Right atrium auricular region (tissue), 2 donors: ENCODE measurements at regions not wholly inside any gene's neighbourhood (a gene's known extent, or its start where the extent isn't known, plus 50 kb on each side); places are given as distances from the start of the nearest gene placed in this dataset.

Experiments
- DNase-seq: peaks from one replicate; pipeline ENCODE4 v3.0.0-alpha.2; 2019; ENCODE audit warnings: low spot score
- H3K27ac ChIP-seq, 2 donors: fragments of 200-600 bp; sonication (generic); 1 replicate in 1 of 2; 2 replicates in 1 of 2; pipeline ENCODE4 v1.5.1; 2016 to 2019
- H3K27me3 ChIP-seq, 2 donors: fragments of 200-600 bp; sonication (generic); one replicate each; pipeline versions ENCODE4 v1.5.1 to v1.6.0; 2017 to 2019
- H3K36me3 ChIP-seq: fragments of 200-600 bp; sonication (generic); one replicate; pipeline ENCODE4 v1.5.1; 2016
- H3K4me1 ChIP-seq, 2 donors: fragments of 200-600 bp; sonication (generic); one replicate each; pipeline versions ENCODE4 v1.5.1 to v1.6.0; 2017 to 2019
- H3K4me3 ChIP-seq, 2 donors: fragments of 200-600 bp; sonication (generic); 1 replicate in 1 of 2; 2 replicates in 1 of 2; pipeline ENCODE4 v1.5.1; 2017 to 2019; ENCODE audit warnings: mild to moderate bottlenecking in 1 of 2, moderate library complexity in 1 of 2
- H3K9me3 ChIP-seq, 2 donors: fragments of 200-600 bp; sonication (generic); one replicate each; pipeline ENCODE4 v1.5.1; 2019
- CTCF ChIP-seq, 2 donors: fragments of 200-600 bp; sonication (generic); IDR thresholded peaks; one replicate each; pipeline ENCODE4 v1.5.1; 2019; ENCODE audit warnings: antibody characterized with exemption in 2 of 2

GRCh38 chr12:60263836-60264493, 668.1 kb downstream of the SLC16A7 start:
- Histone ChIP-seq H3K4me1 (no peaks in the 10 kb centered on the region), H3K27me3 (no peaks in the 10 kb centered on the region), H3K27ac (no peak overlapping the region), H3K4me3 (no peak overlapping the region), H3K9me3 (no peaks in the 10 kb centered on the region), H3K36me3 (no peaks in the 10 kb centered on the region)
- DNase-seq: no peak
- no peak for TF ChIP-seq CTCF (IDR thresholded peaks at IDR 0.05)

GRCh38 chr12:60265741-60266140, 669.9 kb downstream of the SLC16A7 start:
- TF ChIP-seq CTCF (IDR thresholded peaks at IDR 0.05): no peak

GRCh38 chr12:60266381-60266852, 670.6 kb downstream of the SLC16A7 start:
- DNase-seq: no peak
- Histone ChIP-seq H3K27ac (no peak overlapping the region), H3K4me3 (no peak overlapping the region), H3K36me3 (no peaks in the 10 kb centered on the region), H3K4me1 (no peaks in the 10 kb centered on the region), H3K9me3 (no peaks in the 10 kb centered on the region), H3K27me3 (no peaks in the 10 kb centered on the region)
- no peak for TF ChIP-seq CTCF (IDR thresholded peaks at IDR 0.05)

More at GRCh38 chr12:60265741-60266140, 669.9 kb downstream of the SLC16A7 start:
- no peaks in the 10 kb centered on the region for H3K36me3 ChIP-seq
- no peaks in the 10 kb centered on the region for H3K9me3 ChIP-seq
- no peak overlapping the region for H3K27ac ChIP-seq
- DNase-seq: no peak
- no peaks in the 10 kb centered on the region for H3K4me1 ChIP-seq
- H3K4me3 ChIP-seq: no peak overlapping the region
- H3K27me3 ChIP-seq: no peaks in the 10 kb centered on the region

- TF ChIP-seq CTCF (IDR thresholded peaks at IDR 0.05): no peak
- Histone ChIP-seq H3K4me1 (no peaks in the 10 kb centered on the region), H3K4me3 (no peak overlapping the region), H3K36me3 (no peaks in the 10 kb centered on the region), H3K27ac (no peak overlapping the region), H3K27me3 (no peaks in the 10 kb centered on the region), H3K9me3 (no peaks in the 10 kb centered on the region)
- DNase-seq: no peak
Measured at GRCh38 chr12:60269611-60270269, 673.9 kb downstream of the SLC16A7 start.

- Histone ChIP-seq H3K9me3 (no peaks in the 10 kb centered on the region), H3K4me1 (no peaks in the 10 kb centered on the region), H3K4me3 (no peak overlapping the region), H3K27me3 (no peaks in the 10 kb centered on the region), H3K27ac (no peak overlapping the region), H3K36me3 (no peaks in the 10 kb centered on the region)
- no peak for TF ChIP-seq CTCF (IDR thresholded peaks at IDR 0.05)
- no peak for DNase-seq
Measured at GRCh38 chr12:60271816-60272215, 676.0 kb downstream of the SLC16A7 start.
